ENCODE measurements at regions not wholly inside any gene's neighbourhood (a gene's known extent, or its start where the extent isn't known, plus 50 kb on each side); places are given as distances from the start of the nearest gene placed in this dataset.
A peak's percentile ranks its signal among the peaks of the same experiment; 100 is the strongest.

DNA sequence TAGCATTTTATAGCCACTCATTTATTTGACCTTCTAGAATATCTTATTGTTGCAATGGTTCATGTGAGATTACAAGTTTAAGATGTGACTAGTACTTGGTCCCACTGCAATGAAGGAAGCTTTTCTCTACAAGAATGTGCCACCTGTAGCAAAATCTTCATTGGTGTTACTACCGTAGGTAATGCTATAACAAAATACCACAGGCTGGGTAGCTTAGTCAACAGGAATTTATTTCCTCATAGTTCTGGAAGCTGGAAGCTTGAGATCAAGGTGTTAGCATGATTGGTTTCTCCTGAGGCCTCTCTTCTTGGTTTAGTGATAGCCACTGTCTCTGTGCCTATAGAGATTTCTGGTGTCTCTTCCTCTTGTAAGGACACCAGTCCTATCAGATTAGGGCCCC, 441.0 kb downstream of the GPM6A start:
- DNase-seq (ENCODE audit: low spot score) (no peak), FAIRE-seq (no peak)

DNA sequence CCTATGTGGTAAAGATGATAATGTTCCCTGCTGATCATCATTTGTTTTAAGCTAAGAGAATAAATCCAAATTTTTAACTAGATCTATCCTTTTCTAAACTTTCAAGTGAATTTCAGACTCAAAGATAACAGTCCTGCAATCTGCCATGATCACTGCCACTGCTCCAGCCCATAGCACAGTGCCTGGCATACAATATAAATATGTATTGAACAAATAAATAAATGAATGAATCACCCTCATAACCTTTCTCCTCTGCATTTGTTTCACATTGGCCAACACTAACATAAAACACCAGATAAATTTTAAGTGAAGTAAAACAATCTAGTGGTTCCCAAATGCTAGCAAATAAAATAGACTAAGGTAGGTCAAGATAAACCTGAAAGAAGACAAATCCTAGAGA, 439.0 kb downstream of the GPM6A start:
- DNase-seq (ENCODE audit: low spot score) (no peak), FAIRE-seq (no peak)

DNA sequence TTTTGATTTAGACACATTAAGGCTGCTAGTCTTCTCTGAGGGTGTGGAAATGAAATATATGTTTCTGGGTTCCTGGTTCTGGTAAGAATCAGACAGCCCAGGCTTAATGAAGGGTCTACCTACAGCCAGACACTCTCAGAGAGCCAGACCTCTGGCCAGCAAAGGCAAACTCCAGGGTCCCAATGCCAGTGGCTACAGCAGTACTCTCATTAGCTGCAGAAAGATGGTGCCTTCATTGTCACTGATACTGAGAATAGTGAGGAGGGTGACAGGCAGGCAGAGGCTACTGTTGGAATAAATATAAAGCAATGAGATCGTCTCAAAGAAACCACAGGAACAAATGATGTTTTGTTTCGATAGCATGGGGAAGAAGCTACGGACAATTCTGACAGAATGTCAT, 437.6 kb downstream of the GPM6A start:
- DNase-seq (ENCODE audit: low spot score) (no peak), FAIRE-seq (no peak)

DNA sequence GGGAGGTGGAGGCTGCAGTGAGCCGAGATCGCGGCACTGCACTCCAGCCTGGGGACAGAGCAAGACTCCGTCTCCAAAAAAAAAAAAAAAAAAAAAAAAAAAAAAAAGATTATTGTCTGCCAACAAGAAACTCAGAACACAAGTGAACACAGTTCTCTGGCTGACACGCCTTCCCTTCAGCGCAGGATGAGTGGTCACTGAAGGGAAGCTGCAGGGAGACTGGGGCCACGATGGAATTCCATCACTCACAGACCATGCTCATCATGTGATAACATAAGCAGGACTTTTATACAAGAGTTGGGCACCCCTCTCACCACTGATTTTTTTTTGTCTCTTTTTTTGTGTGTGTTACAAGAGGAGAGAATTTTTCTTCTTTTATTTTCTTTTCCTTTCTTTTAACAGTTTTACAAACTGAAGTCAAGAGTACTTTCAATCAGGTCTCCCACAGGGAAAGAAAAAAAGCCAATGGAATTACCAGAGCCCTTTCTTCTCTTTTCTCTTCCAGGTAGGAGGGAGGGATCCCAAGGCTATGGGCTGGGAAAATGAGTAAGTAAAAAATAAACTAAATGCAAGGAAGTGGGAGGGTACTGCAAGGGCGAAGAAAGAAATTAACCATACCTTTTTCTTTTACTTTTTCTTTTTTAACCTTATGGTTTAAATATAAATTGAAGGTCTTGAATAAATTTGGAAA, 435.6 kb downstream of the GPM6A start:
- DNase-seq (ENCODE audit: low spot score) (no peak), FAIRE-seq (no peak)

GRCh38 chr4:175377203-175377602, 434.9 kb downstream of the GPM6A start:
- no peak for DNase-seq (ENCODE audit: low spot score)
- no peak for FAIRE-seq

DNA sequence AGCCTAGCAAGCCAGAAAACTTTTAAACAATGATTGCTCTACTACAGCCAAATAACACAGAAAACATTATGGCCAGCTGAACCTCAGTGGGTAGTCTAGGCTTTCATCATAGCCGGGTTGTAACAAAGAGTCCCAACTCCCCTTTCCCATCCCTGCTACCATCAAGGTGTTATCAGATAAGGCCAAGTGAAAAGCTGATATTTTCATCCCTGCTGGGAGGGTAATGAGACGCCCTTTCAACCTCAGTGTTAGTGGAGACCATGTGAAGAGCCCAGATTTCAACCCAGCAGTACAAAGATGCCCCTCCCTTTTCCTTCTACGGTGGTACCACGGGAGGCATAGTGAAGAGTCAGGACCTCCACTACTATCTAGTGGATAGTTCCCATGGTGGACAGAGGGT, 433.7 kb downstream of the GPM6A start:
- no peak for FAIRE-seq
- no peak for DNase-seq (ENCODE audit: low spot score)

- no peak for DNase-seq (ENCODE audit: low spot score)
- no peak for FAIRE-seq
Measured at GRCh38 chr4:175380841-175381240, 431.2 kb downstream of the GPM6A start.

- FAIRE-seq (no peak), DNase-seq (ENCODE audit: low spot score) (no peak)
Measured at GRCh38 chr4:175385797-175386196, 426.3 kb downstream of the GPM6A start.

DNA sequence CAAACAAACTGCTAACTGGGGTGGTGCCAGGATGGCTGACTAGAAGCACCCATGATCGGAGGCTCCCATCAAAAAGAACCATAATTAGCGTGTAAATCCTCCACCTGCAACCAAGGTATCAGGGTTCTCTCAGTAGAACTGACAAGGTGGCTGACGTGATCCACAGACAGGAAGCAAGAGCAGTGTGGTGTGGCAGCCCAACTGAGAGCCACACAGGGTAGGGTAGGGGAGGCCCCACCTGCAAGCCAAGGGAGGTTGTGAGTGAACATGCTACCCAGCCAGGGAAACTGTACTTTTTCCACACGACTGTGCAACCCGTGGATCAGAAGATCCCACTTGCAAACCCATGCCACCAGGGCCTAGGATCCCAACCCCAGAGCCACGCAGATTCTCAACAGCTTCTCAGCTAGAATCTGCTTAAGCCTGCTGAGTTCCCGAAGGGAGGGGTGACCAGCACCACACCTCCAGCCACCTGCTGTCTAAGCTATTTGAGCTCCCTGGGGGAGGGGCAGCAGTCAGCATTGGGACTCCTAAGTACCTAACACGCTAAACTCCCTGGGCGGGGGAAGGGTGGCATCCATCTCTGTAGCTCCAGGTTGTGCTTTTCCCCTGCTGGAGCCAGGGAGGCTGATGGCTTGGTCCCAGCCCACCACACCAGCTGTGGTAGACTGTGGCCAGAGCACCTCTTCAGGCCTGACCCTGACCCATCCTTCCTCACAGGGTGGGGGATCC, 425.1 kb downstream of the GPM6A start:
- DNase-seq (ENCODE audit: low spot score) (no peak), FAIRE-seq (no peak)

DNA sequence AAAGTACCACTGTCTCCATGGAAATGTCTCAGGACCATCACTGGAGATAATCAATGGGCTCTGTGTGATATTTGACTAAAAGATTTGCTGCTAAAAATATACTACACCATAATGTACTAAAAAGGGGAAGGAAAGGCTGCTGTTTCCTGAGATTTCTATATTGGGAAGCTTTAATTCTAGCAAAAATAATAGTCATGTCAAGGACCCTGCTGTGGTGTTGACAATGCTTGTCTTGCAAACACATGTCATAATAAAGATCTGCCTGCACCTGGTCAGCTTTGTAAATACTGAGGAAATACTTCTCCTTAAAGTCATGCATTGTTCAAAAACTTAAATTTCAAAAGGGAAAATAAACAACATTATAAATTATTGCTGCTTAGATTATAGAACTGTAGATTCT, 417.9 kb downstream of the GPM6A start:
- FAIRE-seq (no peak), DNase-seq (ENCODE audit: low spot score) (no peak)

GRCh38 chr4:175405961-175406360, 406.1 kb downstream of the GPM6A start:
- DNase-seq (ENCODE audit: low spot score) (no peak), FAIRE-seq (no peak)

GRCh38 chr4:175407926-175408325, 404.1 kb downstream of the GPM6A start:
- FAIRE-seq (no peak), DNase-seq (ENCODE audit: low spot score) (no peak)

GRCh38 chr4:175411251-175411650, 400.8 kb downstream of the GPM6A start:
- FAIRE-seq: no peak
- no peak for DNase-seq (ENCODE audit: low spot score)

- peak; percentile 45 for DNase-seq (ENCODE audit: low spot score)
Measured at GRCh38 chr4:175412161-175412560, 399.9 kb downstream of the GPM6A start.

DNA sequence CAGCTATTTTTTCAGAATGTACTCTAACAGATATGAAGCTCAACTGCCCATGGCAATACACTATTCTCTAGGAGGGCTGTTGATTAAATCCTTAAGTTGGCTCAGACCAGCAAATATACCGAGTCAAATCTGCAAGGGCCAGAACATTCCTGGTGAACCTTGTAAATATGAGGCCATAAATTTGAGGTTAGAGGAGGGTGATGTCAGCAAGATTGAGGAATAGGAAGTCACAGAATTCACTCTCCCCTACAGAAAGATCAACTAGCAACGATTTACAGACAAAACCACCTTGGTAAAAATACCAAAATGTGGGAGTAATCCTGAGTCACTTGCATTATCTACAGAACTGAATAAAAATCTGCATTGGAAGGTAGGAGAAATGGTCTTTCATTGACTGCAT, 399.3 kb downstream of the GPM6A start:
- DNase-seq (ENCODE audit: low spot score): peak; percentile 92
- FAIRE-seq: peak; percentile 87

More at GRCh38 chr4:175412161-175412560, 399.9 kb downstream of the GPM6A start:
- FAIRE-seq: no peak

DNA sequence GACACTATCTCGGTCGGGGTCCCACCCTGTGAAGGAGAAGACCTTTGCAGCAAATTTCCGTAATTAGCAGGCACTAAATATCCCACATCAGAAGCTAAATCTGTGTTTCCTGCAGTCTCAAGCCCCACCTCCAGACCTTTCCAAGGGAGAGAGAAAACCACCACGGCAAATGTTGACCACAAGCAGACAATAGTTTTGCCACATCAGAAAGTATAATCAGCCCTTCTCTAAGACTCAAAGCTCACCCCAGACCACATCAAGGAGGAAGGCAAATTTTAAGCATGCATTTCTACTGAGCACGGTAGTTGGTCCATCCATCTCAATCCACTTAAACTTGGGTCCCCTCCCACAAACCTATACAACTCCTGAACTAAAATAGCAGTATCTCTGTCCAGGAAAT, 398.5 kb downstream of the GPM6A start:
- peak; percentile 74 for FAIRE-seq
- peak; percentile 63 for DNase-seq (ENCODE audit: low spot score)

DNA sequence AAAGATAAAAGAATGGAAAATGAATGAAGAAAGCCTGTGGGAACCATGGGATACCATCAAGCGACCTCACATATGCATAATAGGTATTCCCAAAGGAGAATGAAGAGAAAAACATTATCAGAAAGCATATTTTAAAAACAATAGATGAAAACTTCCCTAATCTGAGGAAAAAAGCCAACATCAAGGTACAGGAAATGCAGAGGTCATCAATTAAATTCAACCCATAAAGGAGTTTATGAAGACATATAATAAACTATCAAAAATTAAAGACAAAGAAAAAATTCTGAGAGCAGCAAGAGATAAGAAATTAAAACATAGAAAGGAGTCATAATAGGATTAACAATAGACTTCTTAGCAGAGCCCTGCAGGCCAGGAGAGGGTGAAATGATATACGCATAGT, 397.5 kb downstream of the GPM6A start:
- DNase-seq (ENCODE audit: low spot score) (no peak), FAIRE-seq (no peak)

GRCh38 chr4:175418516-175418915, 393.5 kb downstream of the GPM6A start:
- FAIRE-seq: no peak
- no peak for DNase-seq (ENCODE audit: low spot score)

DNA sequence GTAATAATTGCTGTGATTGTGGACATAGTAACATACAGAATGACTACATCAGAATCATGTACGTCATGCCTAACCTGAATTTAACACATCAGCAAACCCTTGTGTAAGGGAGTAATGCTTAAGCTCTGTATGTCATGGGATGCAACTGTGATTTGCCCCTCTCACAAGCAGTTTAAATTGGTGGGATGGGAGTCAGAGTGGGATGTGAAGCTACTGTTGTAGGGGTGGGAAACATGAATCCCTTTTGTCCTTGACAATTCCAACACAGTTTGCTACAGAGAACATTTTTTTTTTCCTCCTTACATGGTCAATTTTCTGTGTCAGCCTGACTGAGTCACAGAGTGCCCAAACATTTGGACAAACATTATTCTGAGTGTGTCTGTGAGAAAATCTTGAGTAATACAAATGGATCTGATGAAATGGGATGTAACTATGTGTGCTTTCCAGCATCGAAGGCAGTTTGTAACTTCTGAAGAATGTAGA, 392.8 kb downstream of the GPM6A start:
- FAIRE-seq (peak; percentile 83), DNase-seq (ENCODE audit: low spot score) (peak; percentile 91)

GRCh38 chr4:175421506-175421905, 390.6 kb downstream of the GPM6A start:
- FAIRE-seq (peak; percentile 59), DNase-seq (ENCODE audit: low spot score) (peak; percentile 62)

GRCh38 chr4:175422331-175422730, 389.7 kb downstream of the GPM6A start:
- DNase-seq (ENCODE audit: low spot score) (peak; percentile 21), FAIRE-seq (no peak)

GRCh38 chr4:175424111-175424510, 388.0 kb downstream of the GPM6A start:
- no peak for DNase-seq (ENCODE audit: low spot score)
- no peak for FAIRE-seq

DNA sequence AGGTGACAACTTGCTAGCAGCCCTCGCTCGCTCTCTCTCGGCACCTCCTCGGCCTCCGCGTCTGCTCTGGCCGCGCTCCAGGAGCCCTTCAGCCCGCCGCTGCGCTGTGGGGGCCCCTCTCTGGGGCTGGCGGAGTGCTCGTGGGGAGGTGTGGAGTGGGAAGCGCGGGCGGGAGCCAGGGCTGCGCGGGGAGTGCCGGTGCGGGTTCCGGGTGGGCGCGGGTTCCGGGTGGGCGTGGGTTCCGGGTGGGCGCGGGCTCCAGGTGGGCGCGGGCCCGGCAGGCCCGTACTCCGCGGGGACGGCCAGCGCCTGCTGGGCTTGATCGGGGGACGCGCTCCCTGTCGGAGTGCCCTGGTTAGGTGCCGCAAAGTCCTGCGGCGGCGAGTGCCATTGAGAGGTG, 384.3 kb downstream of the GPM6A start:
- FAIRE-seq (no peak), DNase-seq (ENCODE audit: low spot score) (no peak)
